Testis (tissue), 2 donors: ENCODE measurements at regions not wholly inside any gene's neighbourhood (a gene's known extent, or its start where the extent isn't known, plus 50 kb on each side); places are given as distances from the start of the nearest gene placed in this dataset.

Experiments
- POLR2A ChIP-seq: fragments of 450-650 bp; IDR thresholded peaks from one replicate; pipeline ENCODE4 v1.6.1; 2017; ENCODE audit warnings: antibody characterized with exemption, mild to moderate bottlenecking, moderate library complexity
- TF ChIP-seq, protein P1 (sequence below), 3 experiments: fragments of 450-650 bp in 2 of 3; fragments of 200-600 bp in 1 of 3; sonication (generic) in 1 of 3; IDR thresholded peaks; one replicate each; pipeline ENCODE4 v1.5.1; 2016 to 2019; ENCODE audit warnings: antibody characterized with exemption in 3 of 3, mild to moderate bottlenecking in 2 of 3, moderate library complexity in 1 of 3

DNA sequence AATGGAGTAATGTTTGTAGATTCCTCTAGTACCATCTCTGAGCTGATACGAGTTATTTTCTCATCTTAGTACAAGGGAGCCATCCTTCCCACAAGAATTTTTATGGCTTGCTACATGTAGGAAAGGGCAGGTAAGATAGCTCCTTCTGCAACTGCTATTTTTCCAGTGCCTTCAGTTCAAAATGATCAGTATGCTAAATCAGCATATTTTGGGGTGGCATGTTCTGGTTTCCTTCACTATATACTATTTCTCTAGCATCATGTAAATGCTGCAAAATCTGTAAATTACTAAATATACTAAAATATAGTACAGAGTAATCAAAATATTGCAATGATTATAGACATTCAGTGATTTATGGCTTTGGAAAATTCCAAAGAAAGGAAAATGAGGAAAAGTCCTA is 1230.0 kb upstream of the CHAC2 start:
- TF ChIP-seq, protein P1, sequence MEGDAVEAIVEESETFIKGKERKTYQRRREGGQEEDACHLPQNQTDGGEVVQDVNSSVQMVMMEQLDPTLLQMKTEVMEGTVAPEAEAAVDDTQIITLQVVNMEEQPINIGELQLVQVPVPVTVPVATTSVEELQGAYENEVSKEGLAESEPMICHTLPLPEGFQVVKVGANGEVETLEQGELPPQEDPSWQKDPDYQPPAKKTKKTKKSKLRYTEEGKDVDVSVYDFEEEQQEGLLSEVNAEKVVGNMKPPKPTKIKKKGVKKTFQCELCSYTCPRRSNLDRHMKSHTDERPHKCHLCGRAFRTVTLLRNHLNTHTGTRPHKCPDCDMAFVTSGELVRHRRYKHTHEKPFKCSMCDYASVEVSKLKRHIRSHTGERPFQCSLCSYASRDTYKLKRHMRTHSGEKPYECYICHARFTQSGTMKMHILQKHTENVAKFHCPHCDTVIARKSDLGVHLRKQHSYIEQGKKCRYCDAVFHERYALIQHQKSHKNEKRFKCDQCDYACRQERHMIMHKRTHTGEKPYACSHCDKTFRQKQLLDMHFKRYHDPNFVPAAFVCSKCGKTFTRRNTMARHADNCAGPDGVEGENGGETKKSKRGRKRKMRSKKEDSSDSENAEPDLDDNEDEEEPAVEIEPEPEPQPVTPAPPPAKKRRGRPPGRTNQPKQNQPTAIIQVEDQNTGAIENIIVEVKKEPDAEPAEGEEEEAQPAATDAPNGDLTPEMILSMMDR (IDR thresholded peaks at IDR 0.05) = no peak
- no peak for TF ChIP-seq POLR2A
